ENCODE measurements at regions not wholly inside any gene's neighbourhood (a gene's known extent, or its start where the extent isn't known, plus 50 kb on each side); places are given as distances from the start of the nearest gene placed in this dataset.

GRCh38 chr2:23301136-23301535, 83.8 kb upstream of the KLHL29 start (continued):
- TF ChIP-seq, protein P1, sequence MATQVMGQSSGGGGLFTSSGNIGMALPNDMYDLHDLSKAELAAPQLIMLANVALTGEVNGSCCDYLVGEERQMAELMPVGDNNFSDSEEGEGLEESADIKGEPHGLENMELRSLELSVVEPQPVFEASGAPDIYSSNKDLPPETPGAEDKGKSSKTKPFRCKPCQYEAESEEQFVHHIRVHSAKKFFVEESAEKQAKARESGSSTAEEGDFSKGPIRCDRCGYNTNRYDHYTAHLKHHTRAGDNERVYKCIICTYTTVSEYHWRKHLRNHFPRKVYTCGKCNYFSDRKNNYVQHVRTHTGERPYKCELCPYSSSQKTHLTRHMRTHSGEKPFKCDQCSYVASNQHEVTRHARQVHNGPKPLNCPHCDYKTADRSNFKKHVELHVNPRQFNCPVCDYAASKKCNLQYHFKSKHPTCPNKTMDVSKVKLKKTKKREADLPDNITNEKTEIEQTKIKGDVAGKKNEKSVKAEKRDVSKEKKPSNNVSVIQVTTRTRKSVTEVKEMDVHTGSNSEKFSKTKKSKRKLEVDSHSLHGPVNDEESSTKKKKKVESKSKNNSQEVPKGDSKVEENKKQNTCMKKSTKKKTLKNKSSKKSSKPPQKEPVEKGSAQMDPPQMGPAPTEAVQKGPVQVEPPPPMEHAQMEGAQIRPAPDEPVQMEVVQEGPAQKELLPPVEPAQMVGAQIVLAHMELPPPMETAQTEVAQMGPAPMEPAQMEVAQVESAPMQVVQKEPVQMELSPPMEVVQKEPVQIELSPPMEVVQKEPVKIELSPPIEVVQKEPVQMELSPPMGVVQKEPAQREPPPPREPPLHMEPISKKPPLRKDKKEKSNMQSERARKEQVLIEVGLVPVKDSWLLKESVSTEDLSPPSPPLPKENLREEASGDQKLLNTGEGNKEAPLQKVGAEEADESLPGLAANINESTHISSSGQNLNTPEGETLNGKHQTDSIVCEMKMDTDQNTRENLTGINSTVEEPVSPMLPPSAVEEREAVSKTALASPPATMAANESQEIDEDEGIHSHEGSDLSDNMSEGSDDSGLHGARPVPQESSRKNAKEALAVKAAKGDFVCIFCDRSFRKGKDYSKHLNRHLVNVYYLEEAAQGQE (IDR thresholded peaks at IDR 0.05), result no peak

GRCh38 chr2:23302591-23302990, 82.4 kb upstream of the KLHL29 start:
- no peak for FAIRE-seq
- ChIA-PET POLR2A (no interaction called here), CTCF (no interaction called here)
- H3K9me3 ChIP-seq, result no peaks in the 10 kb centered on the region; the same call in 2 of the 3 replicates
- no peak overlapping the region for H3K27ac ChIP-seq
- no peak for ATAC-seq
- no peak for DNase-seq (ENCODE audit: low read depth in 1 of 2, low spot score in 1 of 2)
- H3K4me2 ChIP-seq, result no peak overlapping the region
- TF ChIP-seq, protein P2, sequence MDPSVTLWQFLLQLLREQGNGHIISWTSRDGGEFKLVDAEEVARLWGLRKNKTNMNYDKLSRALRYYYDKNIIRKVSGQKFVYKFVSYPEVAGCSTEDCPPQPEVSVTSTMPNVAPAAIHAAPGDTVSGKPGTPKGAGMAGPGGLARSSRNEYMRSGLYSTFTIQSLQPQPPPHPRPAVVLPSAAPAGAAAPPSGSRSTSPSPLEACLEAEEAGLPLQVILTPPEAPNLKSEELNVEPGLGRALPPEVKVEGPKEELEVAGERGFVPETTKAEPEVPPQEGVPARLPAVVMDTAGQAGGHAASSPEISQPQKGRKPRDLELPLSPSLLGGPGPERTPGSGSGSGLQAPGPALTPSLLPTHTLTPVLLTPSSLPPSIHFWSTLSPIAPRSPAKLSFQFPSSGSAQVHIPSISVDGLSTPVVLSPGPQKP (IDR thresholded peaks at IDR 0.05; ENCODE audit: low read depth, low read length), result no peak
- TF ChIP-seq RFX5 (IDR thresholded peaks at IDR 0.05) (no peak), USF2 (IDR thresholded peaks at IDR 0.05) (no peak), TFCP2L1 (CRISPR knock-in tag; IDR thresholded peaks at IDR 0.05) (no peak), ZNF302 (CRISPR knock-in tag; IDR thresholded peaks at IDR 0.05) (no peak), HOXA7 (CRISPR knock-in tag; IDR thresholded peaks at IDR 0.05) (no peak), ZSCAN20 (CRISPR knock-in tag; IDR thresholded peaks at IDR 0.05) (no peak)
- TF ChIP-seq, protein P3, sequence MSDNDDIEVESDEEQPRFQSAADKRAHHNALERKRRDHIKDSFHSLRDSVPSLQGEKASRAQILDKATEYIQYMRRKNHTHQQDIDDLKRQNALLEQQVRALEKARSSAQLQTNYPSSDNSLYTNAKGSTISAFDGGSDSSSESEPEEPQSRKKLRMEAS (IDR thresholded peaks at IDR 0.05), result no peak
- H3K4me3 ChIP-seq, result no peak overlapping the region
- H3K4me1 ChIP-seq, result no peaks in the 10 kb centered on the region

DNA sequence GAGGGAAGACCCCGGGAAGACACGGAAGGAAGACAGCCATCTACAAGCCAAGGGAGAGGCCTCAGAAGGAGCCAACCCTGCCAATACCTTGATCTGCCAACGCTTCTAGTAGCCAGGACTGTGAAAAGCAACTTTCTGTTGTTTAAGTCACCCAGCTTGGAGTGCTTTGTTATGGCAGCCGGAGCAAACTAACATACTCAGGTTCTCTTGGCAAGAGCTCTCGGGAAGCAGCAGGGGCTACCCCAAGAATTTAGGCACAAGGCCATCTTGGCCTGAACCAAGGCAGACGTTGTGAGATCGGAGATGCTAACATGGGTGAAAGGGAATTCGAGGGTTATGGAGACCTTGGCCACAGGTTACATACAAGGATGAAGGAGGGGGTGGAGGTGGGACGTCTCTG, 78.6 kb upstream of the KLHL29 start:
- WGBS (ENCODE audit: missing lambda C conversion rate), result 17% methylated on average over 9 of the region's 9 CpGs
- no peak for TF ChIP-seq SREBF2 (IDR thresholded peaks at IDR 0.05)
- TF ChIP-seq TFCP2L1 (CRISPR knock-in tag; IDR thresholded peaks at IDR 0.05), result no peak
- TF ChIP-seq RFX5 (IDR thresholded peaks at IDR 0.05), result no peak
- no peak for TF ChIP-seq ZSCAN20 (CRISPR knock-in tag; IDR thresholded peaks at IDR 0.05)
- TF ChIP-seq BHLHE40 (IDR thresholded peaks at IDR 0.05; ENCODE audit: low read depth, low read length), result no peak
- no peak for TF ChIP-seq CEBPB (IDR thresholded peaks at IDR 0.05)
- TF ChIP-seq, protein P1 (IDR thresholded peaks at IDR 0.05), result no peak
- TF ChIP-seq, protein P4, sequence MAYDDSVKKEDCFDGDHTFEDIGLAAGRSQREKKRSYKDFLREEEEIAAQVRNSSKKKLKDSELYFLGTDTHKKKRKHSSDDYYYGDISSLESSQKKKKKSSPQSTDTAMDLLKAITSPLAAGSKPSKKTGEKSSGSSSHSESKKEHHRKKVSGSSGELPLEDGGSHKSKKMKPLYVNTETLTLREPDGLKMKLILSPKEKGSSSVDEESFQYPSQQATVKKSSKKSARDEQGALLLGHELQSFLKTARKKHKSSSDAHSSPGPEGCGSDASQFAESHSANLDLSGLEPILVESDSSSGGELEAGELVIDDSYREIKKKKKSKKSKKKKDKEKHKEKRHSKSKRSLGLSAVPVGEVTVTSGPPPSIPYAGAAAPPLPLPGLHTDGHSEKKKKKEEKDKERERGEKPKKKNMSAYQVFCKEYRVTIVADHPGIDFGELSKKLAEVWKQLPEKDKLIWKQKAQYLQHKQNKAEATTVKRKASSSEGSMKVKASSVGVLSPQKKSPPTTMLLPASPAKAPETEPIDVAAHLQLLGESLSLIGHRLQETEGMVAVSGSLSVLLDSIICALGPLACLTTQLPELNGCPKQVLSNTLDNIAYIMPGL (CRISPR knock-in tag; IDR thresholded peaks at IDR 0.05; ENCODE audit: borderline replicate concordance), result no peak
- TF ChIP-seq, protein P2 (IDR thresholded peaks at IDR 0.05; ENCODE audit: low read depth, low read length), result no peak
- Histone ChIP-seq H3K27ac (no peak overlapping the region), H3K9me3 (no peaks in the 10 kb centered on the region; the same call in 2 of the 3 replicates), H3K4me3 (no peak overlapping the region), H3K4me1 (no peaks in the 10 kb centered on the region), H3K4me2 (no peak overlapping the region)
- DNase-seq (ENCODE audit: low read depth in 1 of 2, low spot score in 1 of 2), result no peak
- no peak for ATAC-seq
- FAIRE-seq, result no peak
- ChIA-PET POLR2A (no interaction called here), CTCF (interaction anchor here (1.0 to 1.9 kb wide), 3 partner anchors 10 to 27 kb away, joined by 3 to 4 read pairs (median 3); no protein-coding TSS in a partner anchor)
